Endodermal cell (in vitro differentiated cells): ENCODE measurements at regions not wholly inside any gene's neighbourhood (a gene's known extent, or its start where the extent isn't known, plus 50 kb on each side); places are given as distances from the start of the nearest gene placed in this dataset.

ENCODE experiments used
- DNase-seq: peaks from one replicate; pipeline ENCODE4 v3.0.0-alpha.2; 2017
- H3K27ac ChIP-seq: 2 replicates; pipeline ENCODE4 v1.5.1; 2013; ENCODE audit warnings: mild to moderate bottlenecking, low read depth, low read length, moderate library complexity
- H3K27me3 ChIP-seq: 2 replicates; pipeline ENCODE4 v1.6.1; 2013; ENCODE audit warnings: mild to moderate bottlenecking, low read length, moderate library complexity; ENCODE audit not compliant: insufficient read depth, control insufficient read depth, poor library complexity, severe bottlenecking
- H3K36me3 ChIP-seq: 2 replicates; pipeline ENCODE4 v1.7.0; 2013; ENCODE audit warnings: mild to moderate bottlenecking, low read length, moderate library complexity; ENCODE audit not compliant: control insufficient read depth, insufficient read depth
- H3K4me1 ChIP-seq: one replicate; pipeline ENCODE4 v1.7.0; 2013; ENCODE audit warnings: low read length; ENCODE audit not compliant: control insufficient read depth, insufficient read depth
- H3K4me3 ChIP-seq: 2 replicates; pipeline ENCODE4 v1.5.1; 2013; ENCODE audit warnings: mild to moderate bottlenecking, low read length, moderate library complexity
- H3K9ac ChIP-seq: 2 replicates; pipeline ENCODE4 v1.6.1; 2013; ENCODE audit warnings: mild to moderate bottlenecking, low read length, moderate library complexity; ENCODE audit not compliant: poor library complexity, severe bottlenecking; ENCODE audit errors: extremely low read depth
- H3K9me3 ChIP-seq: 2 replicates; pipeline ENCODE4 v1.6.1; 2013; ENCODE audit warnings: mild to moderate bottlenecking, low read length, moderate library complexity; ENCODE audit not compliant: control insufficient read depth
- H3K27ac Mint-ChIP-seq: 2 replicates; pipeline ENCODE4 v1.8.0; 2020; ENCODE audit warnings: mixed read lengths
- H3K27me3 Mint-ChIP-seq: 2 replicates; pipeline ENCODE4 v1.8.0; 2021; ENCODE audit warnings: mild to moderate bottlenecking, mixed read lengths; ENCODE audit not compliant: insufficient read depth
- H3K36me3 Mint-ChIP-seq: 2 replicates; pipeline ENCODE4 v1.8.0; 2020; ENCODE audit warnings: low read depth, mixed read lengths
- H3K4me1 Mint-ChIP-seq: 2 replicates; pipeline ENCODE4 v1.8.0; 2020; ENCODE audit warnings: mixed read lengths
- H3K4me3 Mint-ChIP-seq: 2 replicates; pipeline ENCODE4 v1.8.0; 2020; ENCODE audit warnings: mild to moderate bottlenecking, moderate library complexity, mixed read lengths
- H3K9me3 Mint-ChIP-seq: 2 replicates; pipeline ENCODE4 v1.8.0; 2020; ENCODE audit warnings: mild to moderate bottlenecking, mixed read lengths
- CTCF ChIP-seq: fragments of 200-600 bp; sonication (generic); conservative IDR thresholded peaks from 2 replicates; pipeline ENCODE4 v1.5.0; 2021; ENCODE audit warnings: antibody characterized with exemption, mild to moderate bottlenecking
- WGBS, 2 experiments: methylation state at CpG; one replicate each; pipeline versions ENCODE4 v1.1.5 to v1.1.7; 2013; ENCODE audit warnings: missing lambda C conversion rate in 2 of 2, mixed read lengths in 1 of 2; ENCODE audit not compliant: insufficient coverage in 1 of 2, insufficient read length in 1 of 2; 5-methylcytosine and 5-hydroxymethylcytosine counted together

GRCh38 chr5:124231802-124232201 lies 514.6 kb downstream of the ZNF608 start:
- H3K9ac ChIP-seq: no peak overlapping the region
- 93% methylated on average over 3 of the region's 3 CpGs for WGBS, 2 experiments
- Mint-ChIP-seq H3K4me3 (no peak overlapping the region), H3K27me3 (no peaks in the 10 kb centered on the region), H3K27ac (no peak overlapping the region), H3K4me1 (peaks cover 51% of the 10 kb centered on the region), H3K9me3 (peaks cover 24% of the 10 kb centered on the region), H3K36me3 (peaks cover 6% of the 10 kb centered on the region)
- peaks cover 3% of the 10 kb centered on the region for H3K4me1 ChIP-seq
- TF ChIP-seq CTCF: no peak
- no peaks in the 10 kb centered on the region for H3K27me3 ChIP-seq
- no peaks in the 10 kb centered on the region for H3K36me3 ChIP-seq
- H3K4me3 ChIP-seq: no peak overlapping the region
- no peak for DNase-seq
- H3K9me3 ChIP-seq: peaks cover 15% of the 10 kb centered on the region
- peak overlapping the region; percentile 51 for H3K27ac ChIP-seq

DNA sequence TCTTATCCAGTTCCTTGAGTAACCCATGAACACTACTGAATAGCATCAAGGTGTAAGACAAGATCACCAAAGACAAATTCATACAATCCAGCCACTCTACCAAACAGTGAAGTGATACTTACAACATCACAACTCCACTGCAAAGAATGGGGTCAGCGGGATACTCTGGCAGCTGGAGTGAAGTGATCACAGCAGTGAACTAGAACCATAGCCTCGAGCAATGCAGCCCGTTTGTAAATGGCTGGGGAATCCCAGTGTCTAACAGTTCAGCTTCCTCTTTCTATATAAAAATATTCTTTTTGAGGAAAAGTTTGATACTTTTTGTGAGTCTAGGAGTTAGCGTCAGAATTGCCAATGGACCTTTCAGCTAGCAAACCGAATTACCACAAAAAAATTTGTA lies 515.2 kb downstream of the ZNF608 start:
- Histone ChIP-seq H3K9ac (no peak overlapping the region), H3K36me3 (no peaks in the 10 kb centered on the region), H3K9me3 (peaks cover 15% of the 10 kb centered on the region), H3K27me3 (no peaks in the 10 kb centered on the region), H3K4me3 (no peak overlapping the region), H3K27ac (no peak overlapping the region), H3K4me1 (peaks cover 3% of the 10 kb centered on the region)
- Mint-ChIP-seq H3K36me3 (peaks cover 6% of the 10 kb centered on the region), H3K27ac (no peak overlapping the region), H3K9me3 (peaks cover 25% of the 10 kb centered on the region), H3K4me1 (peaks cover 45% of the 10 kb centered on the region), H3K4me3 (no peak overlapping the region), H3K27me3 (no peaks in the 10 kb centered on the region)
- TF ChIP-seq CTCF: no peak
- 97% methylated on average over 5 of the region's 5 CpGs; no CpG with 5 or more reads in 1 of the 2 experiments for WGBS, 2 experiments
- no peak for DNase-seq

DNA sequence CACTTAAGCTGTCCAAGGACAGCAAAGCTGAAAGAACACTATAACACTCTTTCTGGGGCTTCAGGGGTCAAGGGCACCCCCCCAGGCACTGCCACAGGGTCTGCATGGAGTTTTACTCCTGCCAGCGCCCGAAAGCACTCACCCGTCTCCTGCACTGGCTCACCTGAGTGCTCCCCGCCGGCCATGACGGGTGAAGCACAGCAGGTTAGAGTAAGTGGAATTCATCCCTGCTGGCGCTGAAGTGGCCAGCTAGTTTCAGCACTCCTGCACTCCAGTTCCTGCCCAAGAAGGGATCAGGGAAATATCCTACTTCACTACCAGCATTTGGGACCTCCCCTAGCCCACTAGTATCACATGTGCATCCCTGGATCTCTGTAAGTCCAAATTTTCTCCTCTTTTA lies 516.0 kb downstream of the ZNF608 start:
- H3K27me3 ChIP-seq: no peaks in the 10 kb centered on the region
- TF ChIP-seq CTCF: no peak
- no peak overlapping the region for H3K4me3 Mint-ChIP-seq

More for the DNA sequence above, 516.0 kb downstream of the ZNF608 start:
- H3K27me3 Mint-ChIP-seq: no peaks in the 10 kb centered on the region
- H3K9ac ChIP-seq: no peak overlapping the region
- H3K36me3 Mint-ChIP-seq: peaks cover 6% of the 10 kb centered on the region
- peaks cover 39% of the 10 kb centered on the region for H3K4me1 Mint-ChIP-seq
- H3K4me3 ChIP-seq: no peak overlapping the region
- WGBS, 2 experiments: 94 to 98% methylated on average over 6 to 7 of the region's 7 CpGs
- peaks cover 25% of the 10 kb centered on the region for H3K9me3 Mint-ChIP-seq
- peaks cover 3% of the 10 kb centered on the region for H3K4me1 ChIP-seq
- DNase-seq: no peak
- no peak overlapping the region for H3K27ac ChIP-seq
- H3K27ac Mint-ChIP-seq: no peak overlapping the region
- peaks cover 15% of the 10 kb centered on the region for H3K9me3 ChIP-seq
- no peaks in the 10 kb centered on the region for H3K36me3 ChIP-seq
